ENCODE measurements at regions not wholly inside any gene's neighbourhood (a gene's known extent, or its start where the extent isn't known, plus 50 kb on each side); places are given as distances from the start of the nearest gene placed in this dataset.

GRCh38 chr7:119167431-119167830 is 942.9 kb downstream of the ANKRD7 start:
- H3K4me3 ChIP-seq (ENCODE audit: low read depth, low read length) = no peak overlapping the region
- no peak for TF ChIP-seq CTCF (conservative IDR thresholded peaks at IDR 0.05; ENCODE audit: low read depth, low read length)
- DNase-seq (ENCODE audit: low read depth) = no peak

GRCh38 chr7:119172043-119172442 is 947.5 kb downstream of the ANKRD7 start:
- H3K4me3 ChIP-seq (ENCODE audit: low read depth, low read length) = no peak overlapping the region
- no peak for DNase-seq (ENCODE audit: low read depth)
- no peak for TF ChIP-seq CTCF (conservative IDR thresholded peaks at IDR 0.05; ENCODE audit: low read depth, low read length)

GRCh38 chr7:119175911-119176627 is 951.6 kb downstream of the ANKRD7 start:
- TF ChIP-seq CTCF (conservative IDR thresholded peaks at IDR 0.05; ENCODE audit: low read depth, low read length) = peak; percentile 78
- DNase-seq (ENCODE audit: low read depth) = peak; percentile 80
- no peak overlapping the region for H3K4me3 ChIP-seq (ENCODE audit: low read depth, low read length)

- no peak overlapping the region for H3K4me3 ChIP-seq (ENCODE audit: low read depth, low read length)
- no peak for TF ChIP-seq CTCF (conservative IDR thresholded peaks at IDR 0.05; ENCODE audit: low read depth, low read length)
- no peak for DNase-seq (ENCODE audit: low read depth)
Observed at GRCh38 chr7:119177863-119178262, 953.4 kb downstream of the ANKRD7 start.

- TF ChIP-seq CTCF (conservative IDR thresholded peaks at IDR 0.05; ENCODE audit: low read depth, low read length) = no peak
- no peak overlapping the region for H3K4me3 ChIP-seq (ENCODE audit: low read depth, low read length)
- DNase-seq (ENCODE audit: low read depth) = no peak
Observed at GRCh38 chr7:119184124-119184788, 959.8 kb downstream of the ANKRD7 start.

- no peak for DNase-seq (ENCODE audit: low read depth)
- no peak for TF ChIP-seq CTCF (conservative IDR thresholded peaks at IDR 0.05; ENCODE audit: low read depth, low read length)
- no peak overlapping the region for H3K4me3 ChIP-seq (ENCODE audit: low read depth, low read length)
Observed at GRCh38 chr7:119196183-119196582, 971.7 kb downstream of the ANKRD7 start.

Measured in choroid plexus epithelial cell (primary cell).